ENCODE measurements at regions not wholly inside any gene's neighbourhood (a gene's known extent, or its start where the extent isn't known, plus 50 kb on each side); places are given as distances from the start of the nearest gene placed in this dataset.
"Not testable (repeated sequence)": the region's sequence is repeated elsewhere in the genome, so short reads cannot be mapped to it uniquely, and the experiment has no call there.

DNA sequence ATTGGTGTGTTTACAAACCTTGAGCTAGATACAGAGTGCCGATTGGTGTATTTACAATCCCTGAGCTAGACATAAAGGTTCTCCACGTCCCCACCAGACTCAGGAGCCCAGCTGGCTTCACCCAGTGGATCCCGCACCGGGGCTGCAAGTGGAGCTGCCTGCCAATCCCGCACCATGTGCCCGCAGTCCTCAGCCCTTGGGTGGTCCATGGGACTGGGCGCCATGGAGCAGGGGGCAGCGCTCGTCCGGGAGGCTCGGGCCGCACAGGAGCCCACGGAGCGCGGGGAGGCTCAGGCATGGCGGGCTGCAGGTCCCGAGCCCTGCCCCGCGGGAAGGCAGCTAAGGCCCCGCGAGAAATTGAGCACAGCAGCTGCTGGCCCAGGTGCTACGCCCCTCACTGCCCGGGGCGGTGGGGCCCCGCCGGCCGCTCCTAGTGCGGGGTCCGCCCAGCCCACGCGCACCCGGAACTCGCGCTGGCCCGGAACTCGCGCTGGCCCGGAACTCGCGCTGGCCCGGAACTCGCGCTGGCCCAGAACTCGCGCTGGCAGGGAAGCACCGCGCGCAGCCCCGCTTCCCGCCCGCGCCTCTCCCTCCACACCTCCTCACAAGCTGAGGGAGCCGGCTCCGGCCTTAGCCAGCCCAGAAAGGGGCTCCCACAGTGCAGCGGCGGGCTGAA lies 342.2 kb downstream of the RFPL4B start:
- intact Hi-C loops (cut with DNase I); H3K27me3 ChIP-seq; DNase-seq (ENCODE audit: extremely low spot score); H3K9me3 ChIP-seq; H3K36me3 ChIP-seq; H3K27ac ChIP-seq (replicated peaks in 1 of 4); H3K4me3 ChIP-seq: not testable (repeated sequence)
- peaks cover 8 to 19% (median 13%) of the 10 kb centered on the region in 4 donors for H3K4me1 ChIP-seq
- 96% methylated on average over 19 of the region's 56 CpGs for WGBS

DNA sequence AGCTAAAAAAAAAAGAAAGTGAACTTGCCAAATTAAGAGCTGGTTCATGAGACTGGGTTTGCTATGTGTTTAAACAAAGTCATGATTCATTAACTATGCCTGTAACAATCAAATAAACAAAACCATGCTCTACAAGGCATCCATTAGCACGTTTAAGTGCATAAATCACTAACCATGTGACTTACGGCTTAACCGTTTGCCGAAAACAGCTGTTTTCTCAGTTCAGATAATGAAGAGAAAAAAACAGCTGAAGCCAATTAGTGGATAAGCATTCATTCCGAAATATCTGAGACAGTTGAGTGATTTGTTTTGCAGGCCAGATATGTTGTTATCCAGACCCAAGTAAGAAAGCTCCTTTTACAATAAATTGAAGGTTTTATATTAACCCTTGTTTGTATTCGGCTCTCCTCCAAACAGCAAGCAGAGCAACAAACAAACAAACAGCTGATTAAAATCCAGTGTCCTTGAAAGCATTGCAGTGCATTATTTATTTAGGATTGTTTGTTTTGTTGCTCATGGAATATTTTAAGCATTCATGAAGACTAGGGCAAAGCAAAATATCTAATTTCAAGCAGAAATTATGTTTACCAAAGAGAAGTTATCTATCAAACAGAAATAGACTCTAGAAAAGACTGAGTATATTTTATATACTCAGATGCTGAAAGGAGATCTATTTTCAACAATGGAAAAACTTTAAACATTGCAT lies 343.5 kb downstream of the RFPL4B start:
- TF ChIP-seq EP300 (IDR thresholded peaks at IDR 0.05): no peak
- no peak for DNase-seq (ENCODE audit: extremely low spot score)
- WGBS: 47% methylated on average over 6 of the region's 6 CpGs
- no peak overlapping the region for H3K4me3 ChIP-seq
- no peaks in the 10 kb centered on the region for H3K9me3 ChIP-seq
- no peak overlapping the region for H3K27ac ChIP-seq (replicated peaks in 1 of 4)
- H3K36me3 ChIP-seq: no peaks in the 10 kb centered on the region
- intact Hi-C loops (cut with DNase I): no loop called here
- no peaks in the 10 kb centered on the region for H3K27me3 ChIP-seq
- H3K4me1 ChIP-seq: peaks cover 8 to 19% (median 13%) of the 10 kb centered on the region in 4 donors

DNA sequence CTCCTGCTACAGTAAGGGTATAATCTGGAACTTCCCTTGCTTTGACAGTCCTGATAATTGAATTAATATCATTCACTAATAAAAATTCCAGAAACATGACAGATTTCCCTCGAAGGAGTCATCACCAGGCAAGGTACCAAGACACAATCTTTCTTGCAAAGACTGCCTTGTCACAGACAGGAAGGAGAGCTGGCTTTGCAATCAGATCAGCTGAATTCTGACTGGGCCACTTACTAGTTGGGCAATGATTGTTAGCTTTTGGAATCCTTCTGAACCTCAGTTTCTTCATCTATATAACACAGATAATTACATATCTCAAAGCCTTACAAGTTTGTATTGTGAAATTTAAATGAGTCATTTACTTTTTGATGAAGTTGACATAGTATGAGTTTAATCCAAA lies 344.2 kb downstream of the RFPL4B start:
- TF ChIP-seq POLR2AphosphoS5 (IDR thresholded peaks at IDR 0.05): no peak
- TF ChIP-seq, protein P1, sequence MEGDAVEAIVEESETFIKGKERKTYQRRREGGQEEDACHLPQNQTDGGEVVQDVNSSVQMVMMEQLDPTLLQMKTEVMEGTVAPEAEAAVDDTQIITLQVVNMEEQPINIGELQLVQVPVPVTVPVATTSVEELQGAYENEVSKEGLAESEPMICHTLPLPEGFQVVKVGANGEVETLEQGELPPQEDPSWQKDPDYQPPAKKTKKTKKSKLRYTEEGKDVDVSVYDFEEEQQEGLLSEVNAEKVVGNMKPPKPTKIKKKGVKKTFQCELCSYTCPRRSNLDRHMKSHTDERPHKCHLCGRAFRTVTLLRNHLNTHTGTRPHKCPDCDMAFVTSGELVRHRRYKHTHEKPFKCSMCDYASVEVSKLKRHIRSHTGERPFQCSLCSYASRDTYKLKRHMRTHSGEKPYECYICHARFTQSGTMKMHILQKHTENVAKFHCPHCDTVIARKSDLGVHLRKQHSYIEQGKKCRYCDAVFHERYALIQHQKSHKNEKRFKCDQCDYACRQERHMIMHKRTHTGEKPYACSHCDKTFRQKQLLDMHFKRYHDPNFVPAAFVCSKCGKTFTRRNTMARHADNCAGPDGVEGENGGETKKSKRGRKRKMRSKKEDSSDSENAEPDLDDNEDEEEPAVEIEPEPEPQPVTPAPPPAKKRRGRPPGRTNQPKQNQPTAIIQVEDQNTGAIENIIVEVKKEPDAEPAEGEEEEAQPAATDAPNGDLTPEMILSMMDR (IDR thresholded peaks at IDR 0.05): no peak
- no peak for TF ChIP-seq POLR2A (IDR thresholded peaks at IDR 0.05; ENCODE audit: low read depth)
- TF ChIP-seq EP300 (IDR thresholded peaks at IDR 0.05): no peak
- Histone ChIP-seq H3K27me3 (no peaks in the 10 kb centered on the region), H3K4me3 (no peak overlapping the region), H3K36me3 (no peaks in the 10 kb centered on the region), H3K9me3 (no peaks in the 10 kb centered on the region), H3K27ac (replicated peaks in 1 of 4) (no peak overlapping the region), H3K4me1 (peaks cover 8 to 19% (median 13%) of the 10 kb centered on the region in 4 donors)
- 18% methylated on average over 1 of the region's 1 CpG for WGBS
- intact Hi-C loops (cut with DNase I): no loop called here
- no peak for DNase-seq (ENCODE audit: extremely low spot score)

DNA sequence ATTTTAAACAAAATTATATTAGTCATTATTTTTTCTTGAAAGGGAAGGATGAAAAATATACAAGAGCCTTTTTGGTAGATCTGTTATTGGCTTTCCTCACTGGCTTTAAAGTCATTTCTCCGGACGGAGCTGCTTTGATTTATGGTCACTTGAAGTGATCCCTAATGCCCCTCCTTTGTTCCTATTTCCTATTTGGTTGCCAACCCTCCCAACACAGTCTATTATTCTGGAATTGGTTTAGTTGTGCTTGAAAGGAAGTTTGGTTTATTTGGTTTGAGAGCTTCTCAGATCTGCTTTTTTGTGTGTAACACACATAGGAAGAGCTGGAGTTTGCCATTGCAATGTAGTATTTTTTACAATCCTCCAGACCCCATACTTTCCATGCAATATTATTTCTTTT lies 347.9 kb downstream of the RFPL4B start:
- Histone ChIP-seq H3K4me1 (peaks cover 8 to 19% (median 13%) of the 10 kb centered on the region in 4 donors), H3K9me3 (no peaks in the 10 kb centered on the region), H3K36me3 (no peaks in the 10 kb centered on the region), H3K27me3 (no peaks in the 10 kb centered on the region), H3K4me3 (no peak overlapping the region), H3K27ac (replicated peaks in 1 of 4) (no peak overlapping the region)
- intact Hi-C loops (cut with DNase I): no loop called here
- DNase-seq (ENCODE audit: extremely low spot score): no peak
- WGBS: 39% methylated on average over 2 of the region's 2 CpGs
- TF ChIP-seq, protein P1 (IDR thresholded peaks at IDR 0.05): no peak
- TF ChIP-seq POLR2AphosphoS5 (IDR thresholded peaks at IDR 0.05) (no peak), POLR2A (IDR thresholded peaks at IDR 0.05; ENCODE audit: low read depth) (no peak), EP300 (IDR thresholded peaks at IDR 0.05) (no peak)

DNA sequence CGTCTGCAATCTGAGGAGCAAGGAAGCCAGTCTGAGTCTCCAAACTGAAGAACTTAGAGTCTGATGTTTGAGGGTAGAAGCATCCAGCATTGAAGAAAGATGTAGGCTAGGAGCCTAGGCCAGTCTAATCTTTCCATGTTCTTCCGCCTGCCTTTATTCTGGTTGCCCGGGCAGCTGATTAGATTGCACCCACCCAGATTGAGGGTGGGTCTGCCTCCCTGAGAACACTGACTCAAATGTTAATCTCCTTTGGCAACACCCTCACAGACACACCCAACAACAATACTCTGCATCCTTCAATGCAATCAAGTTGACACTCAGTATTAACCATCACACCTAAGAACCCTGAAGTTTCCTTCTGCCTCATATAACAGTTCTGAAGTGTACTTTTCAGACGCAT lies 350.1 kb downstream of the RFPL4B start:
- Histone ChIP-seq H3K4me3 (no peak overlapping the region), H3K27me3 (no peaks in the 10 kb centered on the region), H3K27ac (replicated peaks in 1 of 4) (no peak overlapping the region), H3K9me3 (no peaks in the 10 kb centered on the region), H3K36me3 (no peaks in the 10 kb centered on the region), H3K4me1 (no peaks in the 10 kb centered on the region)
- no peak for DNase-seq (ENCODE audit: extremely low spot score)
- TF ChIP-seq POLR2AphosphoS5 (IDR thresholded peaks at IDR 0.05): no peak
- WGBS: 97% methylated on average over 4 of the region's 4 CpGs
- intact Hi-C loops (cut with DNase I): no loop called here

DNA sequence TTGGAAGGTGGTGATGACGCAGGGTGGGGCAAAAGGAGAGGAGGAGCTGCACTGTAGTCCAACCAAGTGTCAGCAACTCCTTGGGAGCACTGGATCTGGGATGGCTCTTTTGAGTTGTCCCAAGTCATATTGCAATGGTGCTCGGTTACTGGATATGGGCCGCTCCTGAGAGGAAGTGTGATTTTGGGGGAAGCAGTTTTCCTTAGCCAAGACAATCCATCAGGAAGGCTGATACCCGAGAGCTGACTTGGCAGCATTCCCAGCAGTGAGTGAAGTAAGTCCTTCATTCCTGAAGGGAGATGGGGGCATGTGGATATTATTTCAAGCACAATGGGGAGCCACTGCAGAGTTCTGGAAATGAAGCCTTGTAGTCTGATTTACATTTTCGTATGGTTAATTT lies 354.1 kb downstream of the RFPL4B start:
- Histone ChIP-seq H3K4me1 (no peaks in the 10 kb centered on the region), H3K4me3 (no peak overlapping the region), H3K27ac (replicated peaks in 1 of 4) (no peak overlapping the region), H3K36me3 (no peaks in the 10 kb centered on the region), H3K9me3 (no peaks in the 10 kb centered on the region), H3K27me3 (no peaks in the 10 kb centered on the region)
- WGBS: 66% methylated on average over 5 of the region's 5 CpGs
- DNase-seq (ENCODE audit: extremely low spot score): no peak
- TF ChIP-seq EP300 (IDR thresholded peaks at IDR 0.05) (no peak), POLR2A (IDR thresholded peaks at IDR 0.05; ENCODE audit: low read depth) (no peak), POLR2AphosphoS5 (IDR thresholded peaks at IDR 0.05) (no peak)
- intact Hi-C loops (cut with DNase I): no loop called here
